OCI-LY1 (cell line): ENCODE measurements at regions not wholly inside any gene's neighbourhood (a gene's known extent, or its start where the extent isn't known, plus 50 kb on each side); places are given as distances from the start of the nearest gene placed in this dataset.

Source experiments
- H2AFZ ChIP-seq: fragments of 200-600 bp; sonication (generic), shearing (Covaris generic); 2 replicates; pipeline ENCODE4 v1.6.0; 2014; ENCODE audit warnings: antibody characterized with exemption, mild to moderate bottlenecking, low read length
- H3F3A ChIP-seq: fragments of 200-600 bp; sonication (generic), shearing (Covaris generic); 2 replicates; pipeline ENCODE4 v1.6.0; 2014; ENCODE audit warnings: mild to moderate bottlenecking, antibody characterized with exemption, low read length, moderate library complexity; ENCODE audit not compliant: insufficient read depth
- H3K27ac ChIP-seq: fragments of 200-600 bp; sonication (generic); 2 replicates; pipeline ENCODE4 v1.5.1; 2014; ENCODE audit warnings: low read length, mixed run types, mild to moderate bottlenecking, low read depth; ENCODE audit not compliant: poor library complexity, severe bottlenecking
- H3K27me3 ChIP-seq: fragments of 200-600 bp; sonication (generic); 2 replicates; pipeline ENCODE4 v1.6.0; 2014; ENCODE audit warnings: antibody characterized with exemption, mild to moderate bottlenecking, low read length, moderate library complexity; ENCODE audit not compliant: insufficient read depth
- H3K36me3 ChIP-seq: fragments of 200-600 bp; sonication (generic); 2 replicates; pipeline ENCODE4 v1.6.1; 2014; ENCODE audit warnings: mild to moderate bottlenecking, antibody characterized with exemption, low read length, moderate library complexity, mixed read lengths; ENCODE audit not compliant: insufficient read depth
- H3K4me1 ChIP-seq: fragments of 200-600 bp; sonication (generic); 2 replicates; pipeline ENCODE4 v1.5.1; 2014; ENCODE audit warnings: mild to moderate bottlenecking, low read length, moderate library complexity; ENCODE audit not compliant: insufficient read depth, severe bottlenecking
- H3K4me2 ChIP-seq: fragments of 200-600 bp; sonication (generic), shearing (Covaris generic); 2 replicates; pipeline ENCODE4 v1.6.1; 2014; ENCODE audit warnings: low read length
- H3K4me3 ChIP-seq: fragments of 200-600 bp; sonication (generic); 2 replicates; pipeline ENCODE4 v1.5.1; 2014; ENCODE audit warnings: low read length, low read depth, mild to moderate bottlenecking, mixed read lengths; ENCODE audit not compliant: poor library complexity, severe bottlenecking
- H3K79me2 ChIP-seq: fragments of 200-600 bp; shearing (Covaris generic); 2 replicates; pipeline ENCODE4 v1.6.1; 2016; ENCODE audit warnings: mixed run types, low read length, mixed read lengths; ENCODE audit not compliant: insufficient read depth
- H3K9ac ChIP-seq: fragments of 200-600 bp; sonication (generic), shearing (Covaris generic); 2 replicates; pipeline ENCODE4 v1.6.1; 2014; ENCODE audit warnings: mild to moderate bottlenecking, low read length, mixed read lengths
- H3K9me2 ChIP-seq: fragments of 200-600 bp; sonication (generic), shearing (Covaris generic); 2 replicates; pipeline ENCODE4 v1.6.1; 2014; ENCODE audit warnings: low read depth, mild to moderate bottlenecking, low read length, mixed read lengths
- H3K9me3 ChIP-seq: fragments of 200-600 bp; shearing (Covaris generic); 2 replicates; pipeline ENCODE4 v1.6.1; 2014; ENCODE audit warnings: low read length, mixed read lengths
- H4K20me1 ChIP-seq: fragments of 200-600 bp; sonication (generic), shearing (Covaris generic); 2 replicates; pipeline ENCODE4 v1.6.0; 2016; ENCODE audit warnings: mild to moderate bottlenecking, low read length; ENCODE audit not compliant: insufficient read depth
- CTCF ChIP-seq: fragments of 200-600 bp; sonication (generic), shearing (Covaris generic); IDR thresholded peaks from 2 replicates; pipeline ENCODE4 v1.5.1; 2017; ENCODE audit warnings: mild to moderate bottlenecking, antibody characterized with exemption, low read length, moderate library complexity, mixed read lengths
- EZH2 ChIP-seq: fragments of 200-600 bp; sonication (generic), shearing (Covaris generic); IDR thresholded peaks from 2 replicates; pipeline ENCODE4 v1.8.0; 2017; ENCODE audit warnings: borderline replicate concordance, mixed run types, mild to moderate bottlenecking, antibody characterized with exemption, low read length, moderate library complexity, mixed read lengths

- Histone ChIP-seq H3K4me1 (no peaks in the 10 kb centered on the region), H3K9ac (no peak overlapping the region), H3K4me2 (no peak overlapping the region), H3K4me3 (no peak overlapping the region), H3K9me3 (no peaks in the 10 kb centered on the region), H3F3A (no peaks in the 10 kb centered on the region), H3K27me3 (peaks cover 3% of the 10 kb centered on the region; the same call in 1 of the 2 replicates), H4K20me1 (no peaks in the 10 kb centered on the region), H2AFZ (no peak overlapping the region), H3K27ac (no peak overlapping the region), H3K79me2 (no peaks in the 10 kb centered on the region), H3K9me2 (no peaks in the 10 kb centered on the region), H3K36me3 (no peaks in the 10 kb centered on the region)
- no peak for TF ChIP-seq CTCF
- no peak for TF ChIP-seq EZH2
Measured at GRCh38 chr20:5488823-5489222, 122.0 kb downstream of the GPCPD1 start.

GRCh38 chr20:5486377-5487054, 124.3 kb downstream of the GPCPD1 start:
- H3K9me3 ChIP-seq = no peaks in the 10 kb centered on the region
- no peaks in the 10 kb centered on the region for H3F3A ChIP-seq
- H3K27me3 ChIP-seq = peaks cover 3% of the 10 kb centered on the region; the same call in 1 of the 2 replicates
- H3K9me2 ChIP-seq = no peaks in the 10 kb centered on the region
- H3K4me2 ChIP-seq = no peak overlapping the region
- no peak overlapping the region for H3K27ac ChIP-seq
- TF ChIP-seq CTCF = no peak
- no peak overlapping the region for H3K4me3 ChIP-seq
- no peak overlapping the region for H3K9ac ChIP-seq
- H4K20me1 ChIP-seq = no peaks in the 10 kb centered on the region
- no peaks in the 10 kb centered on the region for H3K4me1 ChIP-seq
- H3K79me2 ChIP-seq = no peaks in the 10 kb centered on the region
- H2AFZ ChIP-seq = no peak overlapping the region
- no peaks in the 10 kb centered on the region for H3K36me3 ChIP-seq

GRCh38 chr20:5484926-5485325, 125.9 kb downstream of the GPCPD1 start:
- H3K36me3 ChIP-seq = no peaks in the 10 kb centered on the region
- H3K79me2 ChIP-seq = no peaks in the 10 kb centered on the region
- H3K4me3 ChIP-seq = no peak overlapping the region
- H3K27me3 ChIP-seq = 0 out of 2 replicates have a peak, but pooled peaks cover 3% of the 10 kb centered on the region
- TF ChIP-seq CTCF (no peak), EZH2 (no peak)
- H3F3A ChIP-seq = no peaks in the 10 kb centered on the region
- no peak overlapping the region for H3K9ac ChIP-seq
- no peak overlapping the region for H2AFZ ChIP-seq
- no peaks in the 10 kb centered on the region for H3K4me1 ChIP-seq
- no peaks in the 10 kb centered on the region for H4K20me1 ChIP-seq
- H3K27ac ChIP-seq = no peak overlapping the region
- H3K4me2 ChIP-seq = no peak overlapping the region
- H3K9me2 ChIP-seq = no peaks in the 10 kb centered on the region
- H3K9me3 ChIP-seq = no peaks in the 10 kb centered on the region
